ENCODE measurements at regions not wholly inside any gene's neighbourhood (a gene's known extent, or its start where the extent isn't known, plus 50 kb on each side); places are given as distances from the start of the nearest gene placed in this dataset.

- BruUV-seq (replicated peaks) = no TSS peak
- H3K4me1 ChIP-seq (ENCODE audit: control insufficient read depth, insufficient read depth, low read length) = no peaks in the 10 kb centered on the region
- no peak for ATAC-seq
- H3K9ac ChIP-seq (ENCODE audit: control insufficient read depth, insufficient read depth, low read length) = no peak overlapping the region
- H3K9me3 ChIP-seq (replicated peaks; ENCODE audit: control insufficient read depth, insufficient read depth, low read length) = no peaks in the 10 kb centered on the region
- no peak overlapping the region for H3K4me2 ChIP-seq (ENCODE audit: control insufficient read depth, insufficient read depth)
- 48% methylated on average over 4 of the region's 4 CpGs for WGBS (ENCODE audit: insufficient coverage, insufficient replicate concordance, low lambda C conversion rate, missing lambda C conversion rate)
- FAIRE-seq = no peak
- no peaks in the 10 kb centered on the region; a peak in 2 of 4 replicates for H3K27me3 ChIP-seq (replicated peaks in 1 of 2; ENCODE audit: control insufficient read depth in 2 of 2, insufficient read depth in 2 of 2, low read length in 1 of 2)
- no peak overlapping the region for H2AFZ ChIP-seq (ENCODE audit: control insufficient read depth, low read depth, low read length)
- H4K20me1 ChIP-seq (ENCODE audit: control insufficient read depth, insufficient read depth) = no peaks in the 10 kb centered on the region
- ChIA-PET POLR2A (no interaction called here), SMC1A (ENCODE audit: uncharacterized antibody, unreplicated experiment) (no interaction called here), RAD21 (ENCODE audit: unreplicated experiment) (no interaction called here), CTCF (no interaction called here)
- DNase-seq (ENCODE audit: low read depth, low spot score) = no peak
- no peak overlapping the region for H3K27ac ChIP-seq (ENCODE audit: control insufficient read depth, insufficient read depth)
- in situ Hi-C loops (cut with MboI) (no loop called here), intact Hi-C loops (cut with micrococcal nuclease; ENCODE audit: unreplicated experiment) (no loop called here)
- H3K4me3 ChIP-seq = no peak overlapping the region
- H3K79me2 ChIP-seq (ENCODE audit: control insufficient read depth, insufficient read depth, low read length) = no peaks in the 10 kb centered on the region
- H3K36me3 ChIP-seq (ENCODE audit: control insufficient read depth in 2 of 2, insufficient read depth in 2 of 2, low read length in 1 of 2) = no peaks in the 10 kb centered on the region
- TF ChIP-seq POLR2AphosphoS2 (IDR thresholded peaks at IDR 0.05; ENCODE audit: low read depth, low read length) (no peak), BCL3 (IDR thresholded peaks at IDR 0.05; ENCODE audit: borderline replicate concordance, insufficient read depth, low read depth, low read length, poor library complexity, severe bottlenecking) (no peak), USF2 (IDR thresholded peaks at IDR 0.05; ENCODE audit: borderline replicate concordance, low read depth, low read length) (no peak), SMAD1 (IDR thresholded peaks at IDR 0.05; ENCODE audit: low read depth, partially characterized antibody) (no peak), ASH2L (IDR thresholded peaks at IDR 0.05; ENCODE audit: borderline replicate concordance, low read depth) (no peak), USF1 (IDR thresholded peaks at IDR 0.05; ENCODE audit: borderline replicate concordance, extremely low read length, insufficient read depth, low read depth, low read length) (no peak), HDAC6 (IDR thresholded peaks at IDR 0.05; ENCODE audit: unreplicated experiment) (no peak), POLR2AphosphoS5 (IDR thresholded peaks at IDR 0.05; ENCODE audit: low read length) (no peak), CBX3 (IDR thresholded peaks at IDR 0.05; ENCODE audit: borderline replicate concordance, low read depth) (no peak), NR2F1 (conservative IDR thresholded peaks at IDR 0.05) (no peak), FOS (IDR thresholded peaks at IDR 0.05; ENCODE audit: borderline replicate concordance, extremely low read depth, insufficient read length) (no peak), ZNF274 (IDR thresholded peaks at IDR 0.05; ENCODE audit: insufficient read depth, insufficient read length) (no peak), ZNF384 (IDR thresholded peaks at IDR 0.05; ENCODE audit: borderline replicate concordance, low read depth, low read length) (no peak), RB1 (IDR thresholded peaks at IDR 0.05; ENCODE audit: borderline replicate concordance) (no peak), BCLAF1 (IDR thresholded peaks at IDR 0.05) (no peak), SKIL (IDR thresholded peaks at IDR 0.05; ENCODE audit: low read depth, poor library complexity, severe bottlenecking) (no peak), NFIC (IDR thresholded peaks at IDR 0.05; ENCODE audit: low read depth, low read length) (no peak)
These were observed 60.0 kb upstream of the AMOTL1 start for GRCh38 chr11:94708176-94708575.

Measured in GM12878 (cell line).